B cell (primary cell): ENCODE measurements at regions not wholly inside any gene's neighbourhood (a gene's known extent, or its start where the extent isn't known, plus 50 kb on each side); places are given as distances from the start of the nearest gene placed in this dataset.

ENCODE experiments used
- ATAC-seq: fragments of 200-7000 bp; cut with Tn5 transposase; one replicate; pipeline ENCODE4 v1.10.0; 2021; ENCODE audit warnings: low read depth, mild to moderate bottlenecking, moderate number of reproducible peaks, moderate library complexity
- CTCF ChIA-PET: fragments of 350-600 bp; sonication (Branson Sonifier 250); formaldehyde crosslinking; loops from one replicate; lab custom pipeline; 2021; ENCODE audit warnings: antibody characterized with exemption, inconsistent platforms; lab: Charles Lee
- POLR2A ChIA-PET: fragments of 350-600 bp; sonication (Branson Sonifier 250); formaldehyde crosslinking; loops from one replicate; lab custom pipeline; 2021; ENCODE audit warnings: antibody characterized with exemption; lab: Charles Lee
- DNase-seq: peaks from one replicate; pipeline ENCODE4 v3.0.0; 2013
- H2AFZ ChIP-seq: 2 replicates; pipeline ENCODE4 v1.6.1; 2012; ENCODE audit warnings: mild to moderate bottlenecking, low read depth, low read length; ENCODE audit not compliant: insufficient read depth, poor library complexity, severe bottlenecking
- H3K27ac ChIP-seq, 2 donors: 1 replicate in 1 of 2; 2 replicates in 1 of 2; pipeline ENCODE4 v1.5.1; 2012 to 2013; ENCODE audit warnings: low read length in 2 of 2, mild to moderate bottlenecking in 2 of 2, moderate library complexity in 1 of 2
- H3K27me3 ChIP-seq, 4 experiments: fragments of 200-600 bp in 1 of 4; sonication (generic) in 1 of 4; replicated peaks in 1 of 4; 1 replicate in 2 of 4; 2 replicates in 2 of 4; pipeline versions ENCODE4 v1.6.1 to v1.7.0; 2013 to 2016; ENCODE audit warnings: low read length in 3 of 4, mild to moderate bottlenecking in 2 of 4, mixed read lengths in 1 of 4, moderate library complexity in 1 of 4; ENCODE audit not compliant: insufficient read depth in 4 of 4, control insufficient read depth in 3 of 4; ENCODE audit errors: control extremely low read depth in 1 of 4
- H3K36me3 ChIP-seq, 2 experiments: replicated peaks in 1 of 2; 1 replicate in 1 of 2; 2 replicates in 1 of 2; pipeline versions ENCODE4 v1.6.1 to v1.7.1; 2013; ENCODE audit warnings: low read length in 1 of 2; ENCODE audit not compliant: insufficient read depth in 2 of 2, control insufficient read depth in 1 of 2; ENCODE audit errors: control extremely low read depth in 1 of 2, extremely low read depth in 1 of 2
- H3K4me1 ChIP-seq, 2 donors: fragments of 200-600 bp in 1 of 2; sonication (generic) in 1 of 2; 1 replicate in 1 of 2; 2 replicates in 1 of 2; pipeline versions ENCODE4 v1.5.1 to v1.6.1; 2013 to 2017; ENCODE audit warnings: low read length in 2 of 2; ENCODE audit not compliant: control insufficient read depth in 2 of 2, insufficient read depth in 2 of 2
- H3K4me2 ChIP-seq: replicated peaks from 2 replicates; pipeline ENCODE3; 2012; ENCODE audit warnings: mild to moderate bottlenecking, low read depth, low read length; ENCODE audit not compliant: poor library complexity, severe bottlenecking
- H3K4me3 ChIP-seq, 5 experiments: fragments of 200-600 bp in 1 of 5; sonication (generic) in 1 of 5; 1 replicate in 3 of 5; 2 replicates in 2 of 5; pipeline versions ENCODE4 v1.5.1 to v1.7.0; 2011 to 2016; ENCODE audit warnings: low read length in 4 of 5, mild to moderate bottlenecking in 4 of 5, low read depth in 2 of 5, control low read depth in 1 of 5, moderate library complexity in 1 of 5; ENCODE audit not compliant: insufficient read depth in 1 of 5; ENCODE audit errors: control extremely low read depth in 1 of 5, extremely low read depth in 1 of 5
- H3K79me2 ChIP-seq: fragments of 200-600 bp; sonication (generic); one replicate; pipeline ENCODE4 v1.6.0; 2016; ENCODE audit warnings: low read length; ENCODE audit not compliant: control insufficient read depth, insufficient read depth
- H3K9ac ChIP-seq: fragments of 200-600 bp; sonication (generic); 2 replicates; pipeline ENCODE4 v1.6.1; 2017; ENCODE audit warnings: mild to moderate bottlenecking, low read length, moderate library complexity
- H3K9me3 ChIP-seq, 3 donors: one replicate each; pipeline versions ENCODE4 v1.6.1 to v1.7.1; 2013; ENCODE audit warnings: low read length in 2 of 3; ENCODE audit not compliant: control insufficient read depth in 2 of 3, insufficient read depth in 1 of 3; ENCODE audit errors: control extremely low read depth in 1 of 3
- H4K20me1 ChIP-seq: 2 replicates; pipeline ENCODE4 v1.6.0; 2012; ENCODE audit warnings: mild to moderate bottlenecking, low read length; ENCODE audit not compliant: insufficient read depth, control insufficient read depth, poor library complexity, severe bottlenecking
- H3K27ac Mint-ChIP-seq: one replicate; pipeline ENCODE4 v1.8.0; 2021; ENCODE audit warnings: mixed read lengths
- H3K27me3 Mint-ChIP-seq: one replicate; pipeline ENCODE4 v1.8.0; 2021; ENCODE audit warnings: mixed read lengths
- H3K4me1 Mint-ChIP-seq: one replicate; pipeline ENCODE4 v1.8.0; 2021; ENCODE audit warnings: mixed read lengths
- H3K4me3 Mint-ChIP-seq: one replicate; pipeline ENCODE4 v1.8.0; 2021; ENCODE audit warnings: mixed read lengths
- H3K9me3 Mint-ChIP-seq: one replicate; pipeline ENCODE4 v1.8.0; 2022; ENCODE audit warnings: mixed read lengths; ENCODE audit not compliant: insufficient read depth
- CTCF ChIP-seq: fragments of 200-600 bp; IDR thresholded peaks from one replicate; pipeline ENCODE4 v1.8.0; 2022; ENCODE audit warnings: antibody characterized with exemption, mild to moderate bottlenecking
- EZH2 ChIP-seq: IDR thresholded peaks from 2 replicates; pipeline ENCODE4 v1.6.1; 2012; ENCODE audit warnings: borderline replicate concordance, low read depth, mild to moderate bottlenecking, moderate library complexity, low read length; ENCODE audit not compliant: insufficient read depth, poor library complexity, severe bottlenecking
- WGBS: methylation state at CpG from one replicate; pipeline ENCODE4 v1.1.5; 2013; ENCODE audit warnings: missing lambda C conversion rate; ENCODE audit not compliant: insufficient coverage; 5-methylcytosine and 5-hydroxymethylcytosine counted together
- intact Hi-C: fragments of 100-400 bp; cut with micrococcal nuclease; formaldehyde crosslinking; loops from one replicate; pipeline ENCODE4 v1.10.0; 2022

GRCh38 chr10:130848855-130849254, 462.7 kb downstream of the TCERG1L start:
- Mint-ChIP-seq H3K9me3 (peaks cover 5% of the 10 kb centered on the region), H3K27ac (no peak overlapping the region), H3K4me3 (no peak overlapping the region), H3K27me3 (no peaks in the 10 kb centered on the region), H3K4me1 (no peaks in the 10 kb centered on the region)
- Histone ChIP-seq H3K27me3 (no peaks in the 10 kb centered on the region), H3K9ac (no peak overlapping the region), H3K27ac (no peak overlapping the region), H3K79me2 (no peaks in the 10 kb centered on the region), H3K4me3 (no peak overlapping the region), H3K9me3 (peaks cover 0 to 21% (median 5%) of the 10 kb centered on the region in 3 donors), H3K36me3 (no peaks in the 10 kb centered on the region), H3K4me1 (no peaks in the 10 kb centered on the region), H2AFZ (no peak overlapping the region), H3K4me2 (no peak overlapping the region), H4K20me1 (no peaks in the 10 kb centered on the region)
- DNase-seq (no peak), ATAC-seq (no peak)
- CTCF ChIA-PET, result no interaction called here
- TF ChIP-seq CTCF, result no peak
- no peak for TF ChIP-seq EZH2
- WGBS, result 88% methylated on average over 3 of the region's 3 CpGs
- POLR2A ChIA-PET, result no interaction called here
- intact Hi-C loops, result no loop called here

DNA sequence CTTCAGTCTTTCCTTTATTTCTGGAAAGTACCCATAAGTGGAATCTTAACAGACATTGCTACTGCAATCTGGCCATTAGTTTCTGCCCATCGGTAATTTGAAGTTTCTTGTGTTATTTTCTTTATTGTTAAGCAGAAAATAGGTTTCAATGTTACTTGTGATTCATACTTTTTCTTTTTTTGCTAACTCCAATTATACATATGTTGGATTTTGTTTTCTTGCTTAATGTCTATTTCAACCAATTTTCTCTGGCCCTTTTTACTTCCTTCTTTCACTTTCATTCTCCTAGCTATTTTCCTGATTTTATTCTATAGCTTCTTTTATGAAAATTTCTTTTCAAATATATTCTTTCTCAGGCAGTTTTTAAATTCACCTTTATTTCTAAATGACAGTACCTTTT, 457.4 kb downstream of the TCERG1L start:
- DNase-seq (no peak), ATAC-seq (no peak)
- H3K27ac Mint-ChIP-seq, result no peak overlapping the region
- no peaks in the 10 kb centered on the region for H3K27me3 Mint-ChIP-seq
- H2AFZ ChIP-seq, result no peak overlapping the region
- ChIA-PET POLR2A (no interaction called here), CTCF (no interaction called here)
- H3K9me3 Mint-ChIP-seq, result peaks cover 14% of the 10 kb centered on the region
- TF ChIP-seq CTCF (no peak), EZH2 (no peak)
- H3K9me3 ChIP-seq, result peaks cover 0 to 21% (median 15%) of the 10 kb centered on the region in 3 donors
- H3K4me1 ChIP-seq, result no peaks in the 10 kb centered on the region
- WGBS, result no CpG with 5 or more reads among the region's 1 CpG
- no peaks in the 10 kb centered on the region for H4K20me1 ChIP-seq
- H3K36me3 ChIP-seq, result no peaks in the 10 kb centered on the region
- H3K4me1 Mint-ChIP-seq, result no peaks in the 10 kb centered on the region
- H3K4me3 Mint-ChIP-seq, result no peak overlapping the region
- H3K27me3 ChIP-seq, result no peaks in the 10 kb centered on the region
- H3K27ac ChIP-seq, result no peak overlapping the region
- H3K4me2 ChIP-seq, result no peak overlapping the region
- no peaks in the 10 kb centered on the region for H3K79me2 ChIP-seq
- H3K4me3 ChIP-seq, result no peak overlapping the region
- H3K9ac ChIP-seq, result no peak overlapping the region
- intact Hi-C loops, result no loop called here
